AG04449 (cell line): ENCODE measurements at regions not wholly inside any gene's neighbourhood (a gene's known extent, or its start where the extent isn't known, plus 50 kb on each side); places are given as distances from the start of the nearest gene placed in this dataset.

Experiments used
- CTCF ChIA-PET: fragments of 350-600 bp; formaldehyde crosslinking; extraction: SDS; loops from one replicate; lab custom pipeline; 2021; ENCODE audit warnings: antibody characterized with exemption; lab: Yijun Ruan, JAX
- POLR2A ChIA-PET: fragments of 400-600, 350-600 bp; formaldehyde crosslinking; extraction: SDS; loops from one replicate; lab custom pipeline; 2020; ENCODE audit warnings: antibody characterized with exemption, inconsistent platforms; lab: Yijun Ruan, JAX
- DNase-seq: peaks from one replicate; pipeline ENCODE4 v3.0.0-alpha.2; 2010; ENCODE audit warnings: low read depth, low spot score
- H3K4me3 ChIP-seq: 2 replicates; pipeline ENCODE4 v1.5.1; 2011; ENCODE audit warnings: low read depth, mild to moderate bottlenecking, control low read depth, low read length
- CTCF ChIP-seq: IDR thresholded peaks from one replicate; pipeline ENCODE4 v1.5.1; 2011; ENCODE audit warnings: mild to moderate bottlenecking, moderate library complexity, low read length, control low read depth, inconsistent platforms; ENCODE audit not compliant: insufficient read depth; ENCODE audit errors: missing control alignments

GRCh38 chr2:58721912-58722591 lies 480.9 kb upstream of the FANCL start:
- ChIA-PET POLR2A (interaction anchor here (0.6 kb wide), 1 partner anchor 466 kb away, joined by 3 read pairs; no protein-coding TSS in a partner anchor), CTCF (interaction anchor here (1.8 kb wide), 1 partner anchor 11 kb away, joined by 5 read pairs; no protein-coding TSS in a partner anchor)
- no peak for DNase-seq

GRCh38 chr2:58720770-58721697 lies 479.9 kb upstream of the FANCL start:
- CTCF ChIA-PET: no interaction called here
- H3K4me3 ChIP-seq: no peak overlapping the region
- DNase-seq: no peak
- POLR2A ChIA-PET: interaction anchor here (0.6 kb wide), 1 partner anchor 465 kb away, joined by 3 read pairs; no protein-coding TSS in a partner anchor
- no peak for TF ChIP-seq CTCF

More at GRCh38 chr2:58721912-58722591, 480.9 kb upstream of the FANCL start:
- no peak overlapping the region for H3K4me3 ChIP-seq
- TF ChIP-seq CTCF: no peak

- ChIA-PET CTCF (interaction anchor here (0.6 kb wide), 1 partner anchor 12 kb away, joined by 3 read pairs; no protein-coding TSS in a partner anchor), POLR2A (no interaction called here)
- TF ChIP-seq CTCF: no peak
- DNase-seq: no peak
- no peak overlapping the region for H3K4me3 ChIP-seq
These were observed 479.1 kb upstream of the FANCL start for GRCh38 chr2:58720033-58720769.

- TF ChIP-seq CTCF: no peak
- POLR2A ChIA-PET: no interaction called here
- no peak overlapping the region for H3K4me3 ChIP-seq
- CTCF ChIA-PET: no interaction called here
- DNase-seq: no peak
These were observed 474.2 kb upstream of the FANCL start for GRCh38 chr2:58715344-58715743.

GRCh38 chr2:58714238-58714637 lies 473.1 kb upstream of the FANCL start:
- no peak for DNase-seq
- POLR2A ChIA-PET: no interaction called here

More at GRCh38 chr2:58714238-58714637, 473.1 kb upstream of the FANCL start:
- no peak overlapping the region for H3K4me3 ChIP-seq
- CTCF ChIA-PET: no interaction called here
- no peak for TF ChIP-seq CTCF
